HepG2 (cell line): ENCODE measurements at regions not wholly inside any gene's neighbourhood (a gene's known extent, or its start where the extent isn't known, plus 50 kb on each side); places are given as distances from the start of the nearest gene placed in this dataset.

Experiments
- ATAC-seq: fragments of 200-7000 bp; cut with Tn5 transposase; 3 replicates; pipeline ENCODE4 v1.9.1; 2020; ENCODE audit warnings: mild to moderate bottlenecking, moderate library complexity
- BruUV-seq: library from RNA; stranded (reverse); fragments of 400-500 nt; replicated peaks from 2 replicates; lab custom pipeline; 2021; lab: Mats Ljungman, UMichigan
- CTCF ChIA-PET: fragments of 300-600 bp; formaldehyde crosslinking; extraction: SDS; loops from one replicate; lab custom pipeline; 2021; ENCODE audit warnings: low total read pairs, inconsistent platforms, low intra/inter-chr PET ratio; lab: Yijun Ruan, JAX
- POLR2A ChIA-PET: fragments of 350-600 bp; sonication (Branson Sonifier 250); formaldehyde crosslinking; loops from one replicate; lab custom pipeline; 2020; ENCODE audit warnings: antibody characterized with exemption, inconsistent platforms; lab: Yijun Ruan, JAX
- DNase-seq: peaks from one replicate; pipeline ENCODE4 v3.0.0-alpha.2; 2015; ENCODE audit warnings: low spot score
- FAIRE-seq: peaks from 3 replicates; lab custom pipeline; 2011; peaks lifted over from hg19 to GRCh38; lab: Jason Lieb, UNC
- H2AFZ ChIP-seq: one replicate; pipeline ENCODE4 v1.6.1; 2011; ENCODE audit warnings: low read length, inconsistent platforms
- H3K27ac ChIP-seq: fragments of 300-600 bp; 3 replicates; pipeline ENCODE4 v1.8.0; 2011; ENCODE audit warnings: mixed run types, mild to moderate bottlenecking, mixed read lengths, low read length, inconsistent platforms; ENCODE audit not compliant: insufficient read depth; ENCODE audit errors: extremely low read length
- H3K27me3 ChIP-seq, 2 experiments: fragments of 200-600 bp in 1 of 2; 2 replicates in 1 of 2; 3 replicates in 1 of 2; pipeline versions ENCODE4 v1.6.0 to v1.8.0; 2011; ENCODE audit warnings: low read length in 2 of 2, mild to moderate bottlenecking in 2 of 2, moderate library complexity in 2 of 2, inconsistent platforms in 1 of 2; ENCODE audit not compliant: insufficient read depth in 2 of 2, control insufficient read depth in 1 of 2
- H3K36me3 ChIP-seq, 2 experiments: fragments of 200-600 bp in 1 of 2; replicated peaks in 1 of 2; 2 replicates in 1 of 2; 3 replicates in 1 of 2; pipeline versions ENCODE4 v1.5.1 to v1.8.0; 2011; ENCODE audit warnings: low read length in 2 of 2, inconsistent platforms in 1 of 2; ENCODE audit not compliant: insufficient read depth in 2 of 2, control insufficient read depth in 1 of 2
- H3K4me1 ChIP-seq: 2 replicates; pipeline ENCODE4 v1.5.1; 2012; ENCODE audit warnings: low read length, inconsistent platforms; ENCODE audit not compliant: insufficient read depth
- H3K4me2 ChIP-seq: 2 replicates; pipeline ENCODE4 v1.6.0; 2011; ENCODE audit warnings: low read depth, low read length, inconsistent platforms
- H3K4me3 ChIP-seq, 3 experiments: fragments of 200-600 bp in 1 of 3; sonication (generic), shearing (Covaris generic) in 1 of 3; replicated peaks in 1 of 3; 2 replicates each; pipeline ENCODE4 v1.5.1; 2011 to 2016; ENCODE audit warnings: low read length in 3 of 3, inconsistent platforms in 2 of 3, low read depth in 2 of 3, mild to moderate bottlenecking in 2 of 3, control low read depth in 1 of 3, mixed read lengths in 1 of 3; ENCODE audit not compliant: insufficient read depth in 1 of 3
- H3K79me2 ChIP-seq: one replicate; pipeline ENCODE4 v1.6.1; 2011; ENCODE audit warnings: low read length, inconsistent platforms; ENCODE audit not compliant: insufficient read depth
- H3K9ac ChIP-seq: 2 replicates; pipeline ENCODE4 v1.6.0; 2011; ENCODE audit warnings: mild to moderate bottlenecking, low read depth, low read length, inconsistent platforms; ENCODE audit not compliant: insufficient read depth
- H3K9me3 ChIP-seq: 2 replicates; pipeline ENCODE4 v1.5.1; 2012; ENCODE audit warnings: mild to moderate bottlenecking, low read length
- H4K20me1 ChIP-seq: 2 replicates; pipeline ENCODE4 v1.6.0; 2011; ENCODE audit warnings: inconsistent platforms, mild to moderate bottlenecking, low read length, moderate library complexity; ENCODE audit not compliant: insufficient read depth
- AHR ChIP-seq: IDR thresholded peaks from 2 replicates; pipeline ENCODE4 v1.6.1; 2018; ENCODE audit warnings: missing genetic modification reagents, missing compliant biosample characterization
- MAFF ChIP-seq: IDR thresholded peaks from 2 replicates; pipeline ENCODE4 v1.6.1; 2011; ENCODE audit warnings: low read depth, low read length, improper control_type of control experiment
- MAFK ChIP-seq, 2 experiments: IDR thresholded peaks in 1 of 2; conservative IDR thresholded peaks in 1 of 2; 2 replicates each; pipeline ENCODE4 v1.6.1; 2011; ENCODE audit warnings: improper control_type of control experiment in 2 of 2, low read length in 2 of 2
- NFE2L1 ChIP-seq: sonication (generic); formaldehyde crosslinking; IDR thresholded peaks from 2 replicates; pipeline ENCODE4 v1.4.0; 2020; ENCODE audit warnings: missing genetic modification reagents, mild to moderate bottlenecking, borderline replicate concordance
- PBX3 ChIP-seq: sonication (generic); formaldehyde crosslinking; IDR thresholded peaks from 2 replicates; pipeline ENCODE4 v1.8.1; 2023; ENCODE audit warnings: missing genetic modification reagents, inconsistent platforms, borderline replicate concordance
- RAD21 ChIP-seq: fragments of 450-650 bp; formaldehyde crosslinking; IDR thresholded peaks from 2 replicates; pipeline ENCODE4 v1.5.0; 2020; ENCODE audit warnings: mild to moderate bottlenecking
- RFX5 ChIP-seq: IDR thresholded peaks from 2 replicates; pipeline ENCODE4 v1.6.1; 2011; ENCODE audit warnings: low read depth, low read length, improper control_type of control experiment
- STAT6 ChIP-seq: sonication (generic); formaldehyde crosslinking; IDR thresholded peaks from 2 replicates; pipeline ENCODE4 v1.4.0; 2020; ENCODE audit warnings: missing genetic modification reagents, mild to moderate bottlenecking, borderline replicate concordance
- TCF12 ChIP-seq, 2 experiments: fragments of 450-650 bp in 1 of 2; sonication (generic) in 1 of 2; formaldehyde crosslinking in 1 of 2; IDR thresholded peaks; 2 replicates each; pipeline versions ENCODE4 v1.6.1 to v1.8.0; 2017 to 2022; ENCODE audit warnings: antibody characterized with exemption in 1 of 2, mild to moderate bottlenecking in 1 of 2, missing genetic modification reagents in 1 of 2, moderate library complexity in 1 of 2
- ZNF143 ChIP-seq: sonication (generic); formaldehyde crosslinking; IDR thresholded peaks from 2 replicates; pipeline ENCODE4 v1.4.0; 2020; ENCODE audit warnings: missing genetic modification reagents
- ZNF547 ChIP-seq: sonication (generic); formaldehyde crosslinking; IDR thresholded peaks from 2 replicates; pipeline ENCODE4 v1.5.1; 2020; ENCODE audit warnings: mild to moderate bottlenecking, missing genetic modification reagents
- ZNF704 ChIP-seq: sonication (generic); formaldehyde crosslinking; IDR thresholded peaks from 2 replicates; pipeline ENCODE4 v1.8.1; 2023; ENCODE audit warnings: mild to moderate bottlenecking, inconsistent platforms, moderate library complexity, missing genetic modification reagents, borderline replicate concordance
- ZSCAN9 ChIP-seq: IDR thresholded peaks from 2 replicates; pipeline ENCODE4 v1.6.1; 2016; ENCODE audit warnings: borderline replicate concordance
- WGBS: methylation state at CpG from one replicate; pipeline ENCODE4 v1.1.6; 2017; ENCODE audit warnings: low lambda C conversion rate; 5-methylcytosine and 5-hydroxymethylcytosine counted together
- in situ Hi-C: cut with HindIII; loops from 2 replicates; pipeline ENCODE4 v1.10.0; 2017; ENCODE audit warnings: low pct_unique_long_range_greater_than_20kb; ENCODE audit not compliant: extremely low pct_ligation_motif_present
- intact Hi-C: fragments of 100-400 bp; cut with micrococcal nuclease; formaldehyde crosslinking; loops from one replicate; pipeline ENCODE4 v1.10.0; 2022; ENCODE audit not compliant: unreplicated experiment

GRCh38 chr5:77943851-77944250 lies 167.7 kb upstream of the TBCA start:
- Histone ChIP-seq H2AFZ (no peak overlapping the region), H3K9ac (no peak overlapping the region), H3K27ac (no peak overlapping the region), H3K27me3 (no peaks in the 10 kb centered on the region; a peak in 1 of 5 replicates), H3K4me1 (no peaks in the 10 kb centered on the region), H3K36me3 (no peaks in the 10 kb centered on the region), H3K9me3 (no peaks in the 10 kb centered on the region), H3K79me2 (no peaks in the 10 kb centered on the region), H3K4me3 (no peak overlapping the region)
- BruUV-seq: no TSS peak
- ATAC-seq: no peak
- CTCF ChIA-PET: no interaction called here
- no peak for DNase-seq
- POLR2A ChIA-PET: no interaction called here
- 20% methylated on average over 2 of the region's 2 CpGs for WGBS
- in situ Hi-C loops: no loop called here
- intact Hi-C loops: no loop called here
- TF ChIP-seq RFX5 (no peak), AHR (CRISPR knock-in tag) (no peak), RAD21 (CRISPR knock-in tag) (no peak)
- TF ChIP-seq, all 625 proteins: peak for 0
- Histone ChIP-seq H4K20me1 (no peaks in the 10 kb centered on the region), H3K4me2 (no peak overlapping the region)
- FAIRE-seq: no peak

GRCh38 chr5:77942578-77943239 lies 166.6 kb upstream of the TBCA start:
- no peak for DNase-seq
- H3K36me3 ChIP-seq: no peaks in the 10 kb centered on the region
- H3K4me2 ChIP-seq: no peak overlapping the region
- H3K4me1 ChIP-seq: no peaks in the 10 kb centered on the region
- no peaks in the 10 kb centered on the region for H3K79me2 ChIP-seq
- no peak overlapping the region for H2AFZ ChIP-seq
- in situ Hi-C loops: no loop called here
- 57% methylated on average over 10 of the region's 10 CpGs for WGBS
- ChIA-PET CTCF (no interaction called here), POLR2A (no interaction called here)
- intact Hi-C loops: no loop called here
- FAIRE-seq: no peak
- H3K9ac ChIP-seq: no peak overlapping the region
- peaks cover 0 to 5% of the 10 kb centered on the region in 2 experiments; a peak in 1 of 5 replicates for H3K27me3 ChIP-seq
- H3K9me3 ChIP-seq: no peaks in the 10 kb centered on the region
- H4K20me1 ChIP-seq: no peaks in the 10 kb centered on the region
- BruUV-seq: no TSS peak
- no peak overlapping the region for H3K4me3 ChIP-seq
- no peak for ATAC-seq
- TF ChIP-seq ZNF547 (CRISPR knock-in tag) (no peak), STAT6 (CRISPR knock-in tag) (no peak), NFE2L1 (CRISPR knock-in tag) (no peak), TCF12 (IDR thresholded peaks at IDR 0.05) (no peak), TCF12 (CRISPR knock-in tag; IDR thresholded peaks at IDR 0.05) (no peak), RFX5 (no peak), ZSCAN9 (CRISPR knock-in tag) (no peak), MAFF (peak; percentile 20; the same call in 1 of the 2 replicates), ZNF143 (no peak), MAFK (conservative IDR thresholded peaks at IDR 0.05 in 1 of 2, IDR thresholded peaks at IDR 0.05 in 1 of 2; ENCODE audit: low read length in 2 of 2) (0 out of 4 replicates have a peak, but pooled peaks of 1 of the 2 experiments have one; percentile 33), ZNF704 (CRISPR knock-in tag) (no peak), PBX3 (CRISPR knock-in tag) (no peak)
- H3K27ac ChIP-seq: no peak overlapping the region
